IPS-NIHi7 (cell line): ENCODE measurements at regions not wholly inside any gene's neighbourhood (a gene's known extent, or its start where the extent isn't known, plus 50 kb on each side); places are given as distances from the start of the nearest gene placed in this dataset.
"Not testable (repeated sequence)": the region's sequence is repeated elsewhere in the genome, so short reads cannot be mapped to it uniquely, and the experiment has no call there.

Source experiments
- DNase-seq: peaks from one replicate; pipeline ENCODE4 v3.0.0; 2012; ENCODE audit warnings: mixed read lengths; ENCODE audit errors: extremely low spot score

DNA sequence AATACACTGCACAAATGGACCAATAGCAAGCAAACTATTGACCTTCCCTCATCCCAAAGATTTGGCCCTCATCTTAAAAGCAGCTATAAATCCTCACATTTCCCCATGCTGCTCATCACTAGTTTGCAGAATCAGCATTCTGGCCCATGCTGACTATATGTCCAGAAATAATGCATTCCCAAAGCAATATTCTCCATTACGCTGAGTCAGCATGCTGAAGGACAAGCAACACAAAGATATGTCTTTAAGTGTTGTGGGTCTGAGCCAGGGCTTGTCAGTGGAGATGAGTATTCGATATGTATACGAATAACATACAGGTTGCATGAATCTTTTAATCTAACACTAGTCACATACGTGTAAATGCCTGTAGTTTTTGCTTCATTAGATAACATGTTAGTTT is 1045.0 kb upstream of the DDX18 start:
- no peak for DNase-seq

DNA sequence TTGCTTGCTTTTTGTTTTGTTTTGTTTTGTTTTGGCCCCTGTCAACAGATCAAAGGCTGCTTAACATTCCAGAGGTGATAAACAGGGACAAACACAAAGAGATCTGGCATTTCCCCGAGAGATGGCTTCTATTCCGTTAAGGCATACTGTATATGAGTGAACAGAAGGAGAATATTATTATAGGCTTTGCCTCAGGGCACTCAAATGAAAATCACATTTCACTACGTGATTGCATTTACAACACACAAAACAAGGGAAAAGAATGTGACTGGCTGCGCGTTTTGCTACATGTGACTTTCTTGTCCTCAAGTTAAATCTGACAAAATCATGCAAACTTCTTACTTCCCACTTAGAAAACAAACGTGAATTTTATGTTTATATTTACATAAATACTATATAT is 1037.9 kb upstream of the DDX18 start:
- DNase-seq, result no peak

DNA sequence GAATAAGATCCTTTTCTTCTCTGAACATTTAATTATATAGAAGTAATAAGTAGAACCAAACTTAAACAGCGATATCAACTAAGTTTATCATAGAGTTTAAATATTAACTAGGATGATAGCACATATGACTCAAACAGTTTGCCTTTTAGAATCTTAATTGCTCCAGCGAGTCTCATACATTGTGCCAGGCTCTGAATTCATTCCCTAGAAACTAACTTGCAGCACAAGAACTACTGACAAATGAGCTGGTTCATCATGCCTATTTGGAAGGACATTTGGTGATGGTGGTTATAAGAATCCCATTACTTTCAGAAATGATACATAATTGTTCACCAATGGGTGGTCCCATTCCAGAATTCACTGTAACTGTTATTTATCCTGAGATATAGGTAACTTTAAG is 1026.6 kb upstream of the DDX18 start:
- DNase-seq, result no peak

DNA sequence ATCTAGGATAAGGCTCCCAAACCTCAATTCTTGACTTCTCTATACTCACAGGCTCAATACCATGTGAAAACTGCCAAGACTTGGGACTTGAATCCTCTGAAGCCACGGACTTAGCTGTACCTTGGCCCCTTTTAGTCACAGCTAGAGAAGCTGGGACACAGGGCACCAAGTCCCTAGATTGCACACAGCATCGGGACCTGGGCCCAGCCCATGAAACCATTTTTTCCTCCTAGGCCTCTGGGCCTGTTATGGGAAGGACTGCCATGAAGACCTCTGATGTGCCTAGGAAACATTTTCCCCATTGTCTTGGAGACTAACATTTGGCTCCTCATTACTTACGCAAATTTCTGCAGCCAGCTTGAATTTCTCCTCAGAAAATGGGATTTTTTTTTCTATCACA is 1011.8 kb upstream of the DDX18 start:
- DNase-seq, result no peak

DNA sequence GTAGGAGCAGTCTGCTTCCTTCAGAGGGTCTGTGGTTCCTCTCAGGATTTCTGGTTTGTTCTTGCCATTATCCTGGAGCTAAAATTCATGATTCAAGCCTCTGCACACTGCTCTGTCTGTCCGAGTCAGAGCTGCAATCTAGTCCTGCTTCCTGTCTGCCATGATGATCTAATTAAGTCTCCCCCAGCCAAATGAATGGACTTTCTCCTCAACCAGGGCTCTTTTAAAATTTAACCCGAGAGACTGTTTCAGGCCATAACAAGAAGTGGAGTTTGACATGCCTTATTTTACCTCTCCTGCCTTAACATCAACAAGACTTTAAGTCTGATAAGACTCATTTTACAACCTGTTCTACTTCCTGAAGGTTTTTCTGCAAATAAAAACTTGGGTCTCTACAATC is 1009.6 kb upstream of the DDX18 start:
- DNase-seq, result no peak

DNA sequence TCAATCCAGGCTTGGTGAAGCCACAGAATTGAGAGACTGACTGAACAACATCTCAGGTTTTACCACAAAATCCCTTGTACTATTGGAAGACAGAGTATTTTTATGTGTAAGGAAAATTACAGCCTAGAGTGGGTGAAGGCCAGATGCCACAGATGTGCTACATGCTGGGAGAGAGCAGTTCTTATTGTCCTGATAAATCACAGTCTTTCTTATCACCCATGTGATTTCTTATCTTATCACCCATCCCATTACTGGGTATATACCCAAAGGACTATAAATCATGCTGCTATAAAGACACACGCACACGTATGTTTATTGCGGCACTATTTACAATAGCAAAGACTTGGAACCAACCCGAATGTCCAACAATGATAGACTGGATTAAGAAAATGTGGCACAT is 1008.0 kb upstream of the DDX18 start:
- not testable (repeated sequence) for DNase-seq

DNA sequence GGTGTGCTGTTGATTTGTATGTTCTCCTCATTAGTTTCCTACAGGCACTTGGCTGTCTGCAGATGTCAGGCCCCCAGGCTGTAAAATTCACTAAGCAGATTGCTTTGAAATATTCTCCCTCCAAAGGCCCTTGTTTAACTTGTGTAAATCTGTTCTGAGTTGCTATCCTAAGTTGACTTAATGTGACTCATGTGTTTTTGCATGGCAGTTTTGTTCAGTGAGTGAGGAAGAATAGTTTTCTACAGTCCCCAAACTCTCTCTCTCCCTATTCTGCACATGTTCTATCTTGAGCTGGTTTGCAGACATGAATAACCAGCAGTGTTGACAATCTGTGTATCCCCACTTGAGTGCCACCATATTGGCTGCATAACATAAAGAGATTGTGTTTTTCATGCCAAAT is 1005.4 kb upstream of the DDX18 start:
- no peak for DNase-seq

DNA sequence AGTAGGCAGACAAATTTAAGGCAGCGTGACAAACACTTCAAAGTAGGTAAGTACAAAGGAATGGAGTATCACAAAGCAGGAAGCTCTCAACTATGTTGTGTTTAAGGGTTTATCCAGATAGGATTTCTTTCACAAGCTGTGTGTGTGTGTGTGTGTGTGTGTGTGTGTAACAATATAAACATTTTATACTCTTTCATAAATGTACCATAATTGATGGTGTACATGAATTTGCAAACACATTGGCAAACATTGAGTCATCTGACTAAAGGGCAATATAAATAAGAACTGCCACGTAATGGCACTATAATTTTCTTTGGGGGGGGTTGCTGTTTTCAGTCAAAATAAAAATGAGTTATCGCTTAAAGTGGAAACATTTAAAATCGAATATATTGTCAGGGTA is 1004.4 kb upstream of the DDX18 start:
- no peak for DNase-seq

DNA sequence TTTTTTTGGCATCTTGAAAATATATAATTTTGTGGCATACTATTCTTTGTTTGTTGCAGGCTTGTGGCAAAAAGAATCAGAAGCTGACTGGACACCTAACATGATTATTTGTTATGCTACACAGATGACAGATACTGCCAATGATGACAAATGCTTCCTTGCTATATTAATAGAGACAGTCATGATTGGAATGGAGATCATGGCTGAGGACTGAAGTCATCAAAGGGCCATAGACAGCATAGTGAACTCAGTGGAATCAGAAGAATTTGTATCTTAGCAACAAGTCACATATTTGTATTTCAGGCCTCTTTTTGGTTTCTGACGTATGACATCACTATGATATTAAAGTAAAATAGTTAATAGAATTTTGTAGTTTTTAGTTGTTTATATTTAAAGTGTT is 1003.8 kb upstream of the DDX18 start:
- no peak for DNase-seq

DNA sequence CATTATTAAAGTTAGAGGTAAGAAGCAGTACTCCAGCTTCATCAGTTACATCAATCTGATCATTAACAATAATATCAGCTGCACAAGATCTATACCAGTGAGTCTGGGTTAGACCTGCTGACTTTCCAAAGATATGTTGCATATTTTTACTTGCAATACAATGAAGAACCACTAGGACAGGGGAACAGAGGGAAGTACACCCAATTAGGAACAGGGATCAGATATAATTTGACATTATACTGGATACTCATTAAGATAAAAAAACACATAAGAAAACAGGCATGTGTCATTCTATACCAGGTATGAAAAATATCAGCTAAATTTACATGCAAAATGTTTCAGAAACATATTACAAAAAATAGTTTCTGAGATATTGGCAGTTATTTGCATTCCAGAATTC is 995.1 kb upstream of the DDX18 start:
- no peak for DNase-seq

DNA sequence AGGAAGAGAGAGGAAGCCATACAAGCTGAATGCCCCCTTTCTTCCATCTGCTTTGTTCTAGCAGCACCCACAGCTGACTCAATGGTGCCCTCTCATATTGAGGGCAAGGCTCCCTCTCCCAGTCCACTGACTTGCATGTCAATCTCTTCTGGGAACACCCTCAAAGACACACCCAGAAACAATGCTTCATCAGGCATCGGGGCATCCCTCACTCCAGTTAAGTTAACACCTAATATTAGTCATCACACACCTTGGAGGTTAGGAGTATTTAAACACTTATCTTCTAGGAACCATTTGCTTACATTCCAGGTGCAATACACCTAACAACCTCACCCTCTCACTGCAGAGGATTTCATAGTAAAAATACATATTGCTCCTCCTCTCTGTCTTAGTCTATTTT is 993.5 kb upstream of the DDX18 start:
- DNase-seq, result no peak

DNA sequence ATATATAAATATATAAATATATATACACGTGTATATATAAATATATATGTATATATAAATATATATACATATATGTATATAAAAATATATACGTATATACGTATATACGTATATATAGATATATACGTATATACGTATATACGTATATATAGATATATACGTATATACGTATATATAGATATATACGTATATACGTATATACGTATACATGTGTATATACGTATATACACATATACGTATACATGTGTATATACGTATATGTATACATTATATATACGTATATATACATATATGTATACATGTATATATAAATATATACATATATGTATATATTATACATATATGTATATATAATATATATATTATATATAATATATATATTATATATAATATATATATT is 984.9 kb upstream of the DDX18 start:
- DNase-seq, result not testable (repeated sequence)

DNA sequence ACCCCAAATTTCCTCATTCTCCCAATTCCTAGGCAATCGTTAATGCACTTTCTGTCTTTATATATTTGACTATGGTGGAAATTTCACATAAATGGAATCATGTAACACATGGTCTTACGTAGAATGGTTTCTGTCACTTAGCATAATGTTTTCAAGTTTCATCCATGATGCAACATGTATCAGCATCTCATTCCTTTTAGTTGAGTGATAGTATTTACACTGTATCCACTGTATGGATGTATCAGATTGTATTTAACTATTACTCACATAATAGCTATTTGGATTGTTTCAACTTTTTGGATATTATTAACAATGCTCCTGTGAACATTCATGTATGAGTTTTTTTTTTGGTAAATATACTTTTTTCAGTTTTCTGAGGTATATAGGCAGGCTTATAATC is 982.3 kb upstream of the DDX18 start:
- no peak for DNase-seq

DNA sequence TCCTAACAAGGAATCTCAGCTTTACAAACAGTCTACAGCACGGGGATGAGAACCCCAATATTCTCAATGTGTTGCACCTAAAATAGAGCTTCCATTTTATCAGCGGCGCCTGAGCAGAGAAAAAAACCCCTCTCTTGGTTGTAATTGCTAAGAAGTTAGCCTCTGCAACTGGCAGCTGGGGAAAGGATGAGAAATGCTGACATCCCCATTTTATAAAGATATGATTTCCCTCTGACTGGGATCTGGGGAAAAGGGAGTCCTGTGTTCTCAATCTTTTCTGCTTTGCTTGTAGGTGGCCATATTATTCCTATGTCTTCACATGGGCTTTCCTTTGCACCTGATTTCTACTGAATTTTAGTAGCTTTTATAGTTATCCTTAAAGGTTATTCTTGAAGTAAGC is 981.4 kb upstream of the DDX18 start:
- no peak for DNase-seq

DNA sequence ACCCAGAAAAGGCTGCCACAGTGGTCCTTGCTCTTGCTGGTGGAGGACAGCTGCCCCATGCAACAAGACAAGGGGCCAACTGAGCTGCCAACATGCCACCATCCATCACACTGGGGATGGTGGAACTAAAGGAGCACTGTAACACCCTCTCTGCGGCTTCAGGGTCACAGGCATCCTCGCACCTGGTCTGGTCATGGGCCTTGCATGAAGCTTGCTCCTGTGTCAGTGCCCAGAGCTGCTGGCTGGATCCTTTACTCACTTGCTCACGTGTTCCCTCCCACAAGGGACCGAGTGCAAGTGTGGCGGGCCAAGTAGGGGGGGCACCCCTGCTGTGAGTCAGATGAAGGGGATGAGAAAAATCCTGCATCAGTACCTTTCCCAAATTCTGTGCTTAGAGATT is 972.3 kb upstream of the DDX18 start:
- DNase-seq, result no peak

DNA sequence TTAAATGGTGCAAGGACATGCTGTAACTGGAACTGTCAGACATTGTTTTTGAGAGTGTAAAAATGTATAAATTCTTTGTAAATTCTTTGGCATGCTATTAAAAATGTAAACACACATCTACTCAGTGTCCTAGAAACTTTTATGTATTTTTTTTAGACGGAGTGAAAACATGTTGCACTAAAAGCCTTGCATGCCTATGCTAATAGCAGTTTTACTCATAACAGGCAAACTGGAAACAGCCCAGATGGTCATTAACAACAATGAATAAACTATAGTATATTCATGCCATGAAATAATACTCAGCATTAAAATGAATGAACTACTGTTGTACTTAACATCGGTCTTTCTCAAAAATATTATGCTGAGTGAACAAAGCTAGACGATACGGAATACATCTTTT is 954.8 kb upstream of the DDX18 start:
- no peak for DNase-seq

DNA sequence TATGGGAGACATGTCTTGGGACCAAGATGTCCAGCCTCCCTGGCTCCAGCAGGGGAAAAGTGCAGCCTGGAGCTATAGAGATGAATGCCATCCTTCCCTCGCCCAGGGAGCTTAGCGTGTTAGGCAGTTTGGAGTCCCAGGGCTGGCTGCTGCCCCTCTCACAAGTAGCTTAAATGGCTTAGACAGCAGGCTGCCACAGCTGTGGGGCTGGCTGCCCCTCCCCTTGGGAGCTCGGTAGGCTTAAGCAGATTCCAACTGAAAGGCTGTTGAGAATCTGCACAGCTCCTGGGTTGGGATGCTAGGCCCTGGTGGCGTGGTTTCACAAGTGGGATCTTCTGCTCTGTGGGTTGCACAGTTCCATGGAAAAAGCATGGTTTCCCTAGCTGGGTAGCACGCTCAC is 940.5 kb upstream of the DDX18 start:
- no peak for DNase-seq

DNA sequence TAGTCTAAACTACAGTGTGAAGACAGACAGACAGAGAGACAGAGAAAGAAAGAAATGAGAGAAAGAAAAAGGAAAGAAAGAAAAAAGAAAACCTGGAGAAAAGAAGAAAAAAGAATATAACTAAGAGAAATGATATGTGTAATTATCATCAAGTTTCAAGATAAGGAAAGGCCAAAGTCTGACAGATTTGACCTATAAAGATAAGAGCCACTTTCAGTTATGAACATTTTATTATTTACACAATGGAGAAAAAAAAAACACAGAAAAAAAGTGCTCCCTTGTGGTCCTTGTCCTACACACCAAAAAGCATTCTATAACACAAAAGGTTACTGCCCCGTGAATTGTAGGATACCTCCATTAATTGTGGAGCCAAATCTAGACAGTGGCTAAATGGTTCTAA is 937.2 kb upstream of the DDX18 start:
- no peak for DNase-seq

DNA sequence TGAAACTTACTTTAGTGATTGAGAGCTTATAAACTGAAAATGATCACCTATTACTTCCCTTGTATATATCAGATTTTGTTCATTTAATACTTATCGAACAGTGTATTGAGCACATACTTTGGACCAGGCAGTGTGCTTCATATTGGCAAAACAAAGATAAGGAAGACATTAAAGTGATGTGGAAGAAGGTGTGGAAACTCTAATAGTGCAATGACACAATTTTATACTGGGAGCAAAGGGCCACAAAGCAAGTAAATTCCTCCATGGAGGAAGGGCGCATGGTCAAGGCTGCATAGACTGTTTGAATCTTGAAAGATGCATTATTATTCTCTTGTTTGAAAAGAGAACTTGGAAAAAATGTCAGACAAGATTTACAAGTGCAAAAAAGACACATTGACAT is 936.5 kb upstream of the DDX18 start:
- no peak for DNase-seq

DNA sequence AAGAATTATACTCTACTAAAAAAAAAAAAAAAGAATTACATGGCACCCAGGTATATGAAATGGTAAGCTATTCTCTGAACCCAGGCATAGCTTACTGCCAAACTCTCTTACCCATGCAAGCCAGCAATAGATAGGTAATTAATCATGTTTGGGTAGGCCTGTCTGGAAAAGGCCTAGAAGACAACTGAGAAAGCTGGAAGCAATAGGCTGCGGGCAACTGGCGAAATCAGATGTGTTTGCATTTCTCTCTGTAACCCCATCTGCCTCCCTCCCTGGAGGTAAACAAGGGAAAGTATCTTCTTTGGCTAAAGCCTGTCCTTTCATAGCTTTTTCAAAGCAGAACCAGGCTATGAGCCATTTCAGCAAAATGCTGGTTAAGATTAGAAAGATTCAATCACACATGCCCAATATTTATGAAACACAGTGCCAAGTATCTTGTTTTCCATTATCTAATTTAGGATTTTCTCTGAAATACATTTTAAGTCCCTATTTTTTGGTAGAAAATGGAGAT is 934.8 kb upstream of the DDX18 start:
- no peak for DNase-seq

DNA sequence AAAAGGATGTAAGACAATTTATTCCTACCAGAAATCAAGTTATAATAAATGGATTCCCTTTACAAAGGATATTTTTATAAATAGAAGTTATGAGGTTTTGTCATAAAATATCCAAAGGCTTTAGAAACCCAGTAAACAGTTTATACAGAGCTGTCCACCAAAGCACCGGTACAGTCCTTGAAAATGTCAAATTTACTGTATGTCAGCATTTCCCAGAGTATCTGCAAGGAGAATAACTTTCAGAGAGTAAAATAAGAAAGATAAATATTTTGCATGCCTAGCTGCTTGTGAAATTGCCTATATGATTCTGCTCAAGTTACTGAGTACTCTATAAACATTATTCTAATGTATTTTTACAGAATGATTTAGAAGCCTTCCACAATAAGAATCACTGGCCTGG is 923.3 kb upstream of the DDX18 start:
- DNase-seq, result no peak

DNA sequence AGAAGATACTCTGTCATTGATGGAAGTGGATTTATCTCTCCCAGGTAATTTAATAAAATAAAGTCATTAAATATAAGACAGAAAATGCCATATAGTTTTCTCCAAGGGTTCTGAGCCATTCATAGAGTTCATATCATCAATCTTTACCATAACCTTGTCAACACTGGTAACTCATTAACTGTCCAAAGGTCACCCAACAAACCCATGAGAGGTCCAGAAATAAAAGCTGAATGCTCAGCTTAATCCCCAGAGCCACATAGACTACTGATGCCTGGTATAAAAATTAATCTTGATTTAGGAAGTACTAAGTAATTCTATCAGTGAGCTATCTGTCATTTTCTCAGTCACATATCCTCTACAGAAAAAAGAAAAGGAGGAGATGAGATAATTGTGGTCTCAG is 903.0 kb upstream of the DDX18 start:
- no peak for DNase-seq

DNA sequence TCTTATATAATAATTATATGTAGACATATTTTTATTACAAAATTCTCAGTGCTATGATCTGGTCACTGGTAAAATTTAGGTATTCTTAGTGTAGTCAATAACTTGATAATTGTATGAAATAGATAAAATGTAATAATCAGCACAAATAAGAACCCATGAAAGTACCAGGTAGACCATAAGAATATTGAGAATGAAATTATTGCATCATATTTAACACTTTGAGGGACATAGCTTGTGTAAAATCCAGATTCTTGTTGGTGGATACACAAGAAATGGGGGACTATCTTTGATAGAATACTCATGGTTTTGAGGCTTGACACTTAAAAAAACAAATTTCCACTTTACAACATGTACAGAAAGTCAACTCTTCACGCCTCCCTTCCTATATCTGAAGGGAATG is 898.8 kb upstream of the DDX18 start:
- no peak for DNase-seq

DNA sequence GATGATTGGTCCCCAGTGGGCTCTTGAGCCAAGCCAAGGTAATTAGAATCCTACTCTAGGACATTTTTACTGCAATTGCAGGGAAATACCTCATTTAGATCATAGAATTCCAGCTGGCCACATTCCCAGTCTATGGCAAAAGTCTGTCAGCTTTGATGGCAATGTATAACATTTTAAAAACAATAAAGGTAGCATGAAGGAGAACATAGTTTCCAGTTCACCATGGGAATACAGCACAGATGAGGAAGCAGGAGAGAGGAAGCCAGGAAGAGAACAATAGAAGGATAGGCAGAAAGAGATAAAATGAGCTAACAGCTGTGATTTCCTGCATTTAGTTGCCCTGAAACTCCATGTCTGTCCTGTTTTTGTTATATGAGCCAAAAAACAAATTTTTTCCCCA is 897.3 kb upstream of the DDX18 start:
- DNase-seq, result no peak

DNA sequence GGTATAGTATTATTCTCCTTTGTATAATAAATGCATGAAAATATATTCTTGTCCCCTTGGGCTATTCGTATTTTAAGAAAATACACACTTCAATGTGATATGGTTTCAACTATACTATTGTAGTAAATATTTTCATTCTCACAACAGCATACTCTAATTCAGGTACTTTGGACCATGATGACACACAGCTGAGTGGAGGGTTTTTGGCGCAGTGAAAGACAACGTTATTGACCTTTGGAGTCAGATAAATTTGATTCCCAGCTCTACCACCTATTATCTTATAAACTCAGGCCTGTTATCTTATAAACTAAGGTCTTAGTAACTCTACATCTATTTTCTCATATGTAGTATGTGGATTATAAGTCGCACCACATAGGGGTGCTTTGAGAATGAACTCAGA is 895.9 kb upstream of the DDX18 start:
- DNase-seq, result no peak
